K562 (cell line): ENCODE measurements at regions not wholly inside any gene's neighbourhood (a gene's known extent, or its start where the extent isn't known, plus 50 kb on each side); places are given as distances from the start of the nearest gene placed in this dataset.

Source experiments
- ATAC-seq: fragments of 200-7000 bp; cut with Tn5 transposase; 3 replicates; pipeline ENCODE4 v1.9.1; 2020; ENCODE audit warnings: moderate library complexity
- BruUV-seq: library from RNA; stranded (reverse); fragments of 400-500 nt; replicated peaks from 2 replicates; lab custom pipeline; 2021; lab: Mats Ljungman, UMichigan
- CTCF ChIA-PET: fragments of 300-600 bp; formaldehyde crosslinking; extraction: SDS; loops from one replicate; lab custom pipeline; 2021; ENCODE audit warnings: low intra/inter-chr PET ratio; lab: Yijun Ruan, JAX
- POLR2A ChIA-PET: fragments of 300-600, 350-650 bp; sonication (Branson Sonifier 250); formaldehyde crosslinking; extraction: SDS; loops from one replicate; lab custom pipeline; 2021; ENCODE audit warnings: antibody characterized with exemption, inconsistent platforms; lab: Yijun Ruan, JAX
- DNase-seq, 4 experiments: peaks; one replicate each; pipeline versions ENCODE4 v3.0.0 to v3.0.0-alpha.2; 2011 to 2018; ENCODE audit warnings: low spot score in 3 of 4, mixed read lengths in 3 of 4; ENCODE audit errors: extremely low read depth in 1 of 4
- FAIRE-seq: peaks from 2 replicates; lab custom pipeline; 2011; peaks lifted over from hg19 to GRCh38; lab: Jason Lieb, UNC
- H2AFZ ChIP-seq: 2 replicates; pipeline ENCODE4 v1.6.0; 2011; ENCODE audit warnings: low read depth, low read length, control low read depth, inconsistent platforms
- H3K27ac ChIP-seq: fragments of 200-600 bp; 3 replicates; pipeline ENCODE4 v1.8.0; 2011; ENCODE audit warnings: low read depth, mild to moderate bottlenecking, control low read depth, inconsistent platforms, low read length, moderate library complexity, mixed read lengths; ENCODE audit errors: extremely low read depth
- H3K27me3 ChIP-seq, 2 experiments: fragments of 300-600 bp in 1 of 2; 2 replicates in 1 of 2; 3 replicates in 1 of 2; pipeline versions ENCODE4 v1.6.0 to v1.8.0; 2011; ENCODE audit warnings: inconsistent platforms in 2 of 2, low read length in 2 of 2, mild to moderate bottlenecking in 1 of 2, mixed read lengths in 1 of 2, moderate library complexity in 1 of 2; ENCODE audit not compliant: control insufficient read depth in 2 of 2, insufficient read depth in 2 of 2
- H3K36me3 ChIP-seq: fragments of 300-600 bp; 3 replicates; pipeline ENCODE4 v1.8.0; 2011; ENCODE audit warnings: mild to moderate bottlenecking, low read length, inconsistent platforms; ENCODE audit not compliant: control insufficient read depth, insufficient read depth
- H3K4me1 ChIP-seq, 2 experiments: fragments of 200-600 bp in 1 of 2; replicated peaks in 1 of 2; 2 replicates in 1 of 2; 3 replicates in 1 of 2; pipeline versions ENCODE4 v1.5.1 to v1.8.0; 2011; ENCODE audit warnings: inconsistent platforms in 2 of 2, low read length in 2 of 2, mild to moderate bottlenecking in 1 of 2, mixed read lengths in 1 of 2, moderate library complexity in 1 of 2; ENCODE audit not compliant: control insufficient read depth in 2 of 2, insufficient read depth in 2 of 2
- H3K4me2 ChIP-seq: 2 replicates; pipeline ENCODE4 v1.6.1; 2011; ENCODE audit warnings: low read length, control low read depth, inconsistent platforms, mixed read lengths; ENCODE audit not compliant: insufficient read depth
- H3K4me3 ChIP-seq: fragments of 200-600 bp; sonication (generic), shearing (Covaris generic); 2 replicates; pipeline ENCODE4 v1.5.1; 2016; ENCODE audit warnings: control low read depth, inconsistent platforms
- H3K79me2 ChIP-seq: fragments of 200-600 bp; 3 replicates; pipeline ENCODE4 v1.8.0; 2011; ENCODE audit warnings: low read length, inconsistent platforms; ENCODE audit not compliant: control insufficient read depth, insufficient read depth
- H3K9ac ChIP-seq, 2 experiments: 2 replicates each; pipeline versions ENCODE4 v1.6.0 to v1.6.1; 2011; ENCODE audit warnings: low read depth in 2 of 2, low read length in 2 of 2, control low read depth in 1 of 2, inconsistent platforms in 1 of 2, mild to moderate bottlenecking in 1 of 2, mixed read lengths in 1 of 2; ENCODE audit not compliant: insufficient read depth in 1 of 2
- H3K9me1 ChIP-seq: one replicate; pipeline ENCODE4 v1.6.0; 2011; ENCODE audit warnings: inconsistent platforms, mild to moderate bottlenecking, low read length, moderate library complexity; ENCODE audit not compliant: control insufficient read depth, insufficient read depth
- H3K9me3 ChIP-seq: replicated peaks from 2 replicates; pipeline ENCODE4 v1.5.1; 2011; ENCODE audit warnings: low read depth, low read length, inconsistent platforms; ENCODE audit not compliant: control insufficient read depth, insufficient read depth
- H4K20me1 ChIP-seq: replicated peaks from 2 replicates; pipeline ENCODE4 v1.6.1; 2011; ENCODE audit warnings: low read length, inconsistent platforms, mixed read lengths; ENCODE audit not compliant: control insufficient read depth, insufficient read depth
- ASH1L ChIP-seq: fragments of 450-650 bp; IDR thresholded peaks from 2 replicates; pipeline ENCODE4 v1.6.1; 2018; ENCODE audit warnings: borderline replicate concordance, mild to moderate bottlenecking, low read depth; ENCODE audit not compliant: partially characterized antibody
- CBX1 ChIP-seq: sonication (generic); IDR thresholded peaks from 2 replicates; pipeline ENCODE4 v1.6.1; 2016; ENCODE audit warnings: antibody characterized with exemption, low read depth, mild to moderate bottlenecking
- CC2D1A ChIP-seq: fragments of 450-650 bp; IDR thresholded peaks from 2 replicates; pipeline ENCODE4 v1.6.1; 2017; ENCODE audit warnings: mild to moderate bottlenecking
- HDAC2 ChIP-seq: fragments of 450-650 bp; IDR thresholded peaks from 2 replicates; pipeline ENCODE4 v1.6.1; 2016; ENCODE audit warnings: mild to moderate bottlenecking
- MAFF ChIP-seq: IDR thresholded peaks from 2 replicates; pipeline ENCODE4 v1.6.1; 2012; ENCODE audit warnings: low read length, improper control_type of control experiment
- NFE2L1 ChIP-seq: fragments of 450-650 bp; IDR thresholded peaks from 2 replicates; pipeline ENCODE4 v1.6.1; 2016; ENCODE audit warnings: missing genetic modification characterization, low read depth, mild to moderate bottlenecking, missing compliant biosample characterization, moderate library complexity, borderline replicate concordance
- NR2C2 ChIP-seq, 2 experiments: fragments of 200-800 bp in 1 of 2; sonication (Bioruptor generic) in 1 of 2; sonication (generic) in 1 of 2; formaldehyde crosslinking in 1 of 2; IDR thresholded peaks; 2 replicates each; pipeline versions ENCODE4 v1.6.1 to v1.8.0; 2016 to 2022; ENCODE audit warnings: mild to moderate bottlenecking in 1 of 2, missing compliant biosample characterization in 1 of 2, missing genetic modification characterization in 1 of 2, missing genetic modification reagents in 1 of 2
- POLR2G ChIP-seq: fragments of 200-400 bp; formaldehyde crosslinking; IDR thresholded peaks from 2 replicates; pipeline ENCODE4 v1.6.1; 2017; ENCODE audit warnings: low read depth, mild to moderate bottlenecking, antibody characterized with exemption, low read length, moderate library complexity
- RFX1 ChIP-seq: fragments of 450-650 bp; IDR thresholded peaks from 2 replicates; pipeline ENCODE4 v1.6.1; 2016; ENCODE audit warnings: mild to moderate bottlenecking, moderate library complexity
- SMAD1 ChIP-seq: fragments of 150-350 bp; IDR thresholded peaks from 2 replicates; pipeline ENCODE4 v1.6.1; 2014; ENCODE audit warnings: low read length, low read depth; ENCODE audit not compliant: partially characterized antibody
- ZNF212 ChIP-seq: fragments of 450-650 bp; formaldehyde crosslinking; IDR thresholded peaks from 2 replicates; pipeline ENCODE4 v1.4.0; 2020; ENCODE audit warnings: mild to moderate bottlenecking
- ZNF444 ChIP-seq: fragments of 250-450 bp; sonication (Bioruptor Pico); IDR thresholded peaks from 2 replicates; pipeline ENCODE4 v1.4.0; 2020; ENCODE audit warnings: mild to moderate bottlenecking, moderate library complexity
- WGBS: fragments of 100-300 bp; shearing (Covaris generic); methylation state at CpG from one replicate; pipeline ENCODE4 v1.1.6; 2016; ENCODE audit warnings: low coverage, mixed read lengths; ENCODE audit not compliant: insufficient coverage; ENCODE audit errors: missing lambda C conversion rate; 5-methylcytosine and 5-hydroxymethylcytosine counted together
- in situ Hi-C: fragments of 300-500 bp; cut with MboI; formaldehyde crosslinking; loops from 4 replicates; pipeline ENCODE4 v1.15.0; 2018; ENCODE audit warnings: inconsistent platforms, mixed read lengths
- intact Hi-C: fragments of 100-400 bp; cut with micrococcal nuclease; formaldehyde crosslinking; loops from 2 replicates; pipeline ENCODE4 v1.14.2; 2022
- TF ChIP-seq, protein P1 (sequence below): fragments of 250-450 bp; sonication (Bioruptor Pico); IDR thresholded peaks from 2 replicates; pipeline ENCODE4 v1.5.0; 2020; ENCODE audit warnings: mild to moderate bottlenecking, borderline replicate concordance
- TF ChIP-seq, protein P2 (sequence below): fragments of 450-650 bp; formaldehyde crosslinking; IDR thresholded peaks from 2 replicates; pipeline ENCODE4 v1.4.0; 2020; ENCODE audit warnings: mild to moderate bottlenecking, mixed read lengths
- TF ChIP-seq, protein P3 (sequence below): fragments of 250-450 bp; sonication (Bioruptor Pico); IDR thresholded peaks from 2 replicates; pipeline ENCODE4 v1.9.0; 2021; ENCODE audit warnings: mild to moderate bottlenecking
- TF ChIP-seq, protein P4 (sequence below): sonication (generic); formaldehyde crosslinking; IDR thresholded peaks from 2 replicates; pipeline ENCODE4 v1.8.0; 2022; ENCODE audit warnings: missing genetic modification reagents, mild to moderate bottlenecking, moderate library complexity, borderline replicate concordance
- TF ChIP-seq, protein P5 (sequence below): sonication (generic); formaldehyde crosslinking; IDR thresholded peaks from 2 replicates; pipeline ENCODE4 v1.8.0; 2022; ENCODE audit warnings: mild to moderate bottlenecking, low read depth, missing genetic modification reagents

DNA sequence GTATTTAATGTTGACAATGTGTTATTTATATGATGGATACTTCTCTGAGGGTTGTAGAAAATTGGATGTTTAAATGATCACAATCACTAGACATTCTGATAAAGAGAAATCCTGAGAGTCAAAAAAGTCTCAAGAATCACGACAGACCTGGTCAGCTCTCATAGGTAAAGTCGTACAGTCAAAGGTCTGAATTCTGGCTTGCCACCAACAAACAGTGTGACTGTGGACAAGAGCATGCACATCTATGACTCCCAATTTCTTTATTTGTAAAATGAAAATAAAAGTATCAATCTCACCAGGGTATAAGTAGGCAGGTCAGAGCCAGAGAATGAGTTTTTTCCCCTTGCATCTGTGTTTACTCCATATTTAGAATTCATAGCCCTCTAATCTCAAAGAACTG, 556.7 kb downstream of the FAM181B start:
- intact Hi-C loops = no loop called here
- no peaks in the 10 kb centered on the region for H4K20me1 ChIP-seq
- TF ChIP-seq, protein P1, sequence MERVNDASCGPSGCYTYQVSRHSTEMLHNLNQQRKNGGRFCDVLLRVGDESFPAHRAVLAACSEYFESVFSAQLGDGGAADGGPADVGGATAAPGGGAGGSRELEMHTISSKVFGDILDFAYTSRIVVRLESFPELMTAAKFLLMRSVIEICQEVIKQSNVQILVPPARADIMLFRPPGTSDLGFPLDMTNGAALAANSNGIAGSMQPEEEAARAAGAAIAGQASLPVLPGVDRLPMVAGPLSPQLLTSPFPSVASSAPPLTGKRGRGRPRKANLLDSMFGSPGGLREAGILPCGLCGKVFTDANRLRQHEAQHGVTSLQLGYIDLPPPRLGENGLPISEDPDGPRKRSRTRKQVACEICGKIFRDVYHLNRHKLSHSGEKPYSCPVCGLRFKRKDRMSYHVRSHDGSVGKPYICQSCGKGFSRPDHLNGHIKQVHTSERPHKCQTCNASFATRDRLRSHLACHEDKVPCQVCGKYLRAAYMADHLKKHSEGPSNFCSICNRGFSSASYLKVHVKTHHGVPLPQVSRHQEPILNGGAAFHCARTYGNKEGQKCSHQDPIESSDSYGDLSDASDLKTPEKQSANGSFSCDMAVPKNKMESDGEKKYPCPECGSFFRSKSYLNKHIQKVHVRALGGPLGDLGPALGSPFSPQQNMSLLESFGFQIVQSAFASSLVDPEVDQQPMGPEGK (CRISPR knock-in tag) = no peak
- TF ChIP-seq, protein P2, sequence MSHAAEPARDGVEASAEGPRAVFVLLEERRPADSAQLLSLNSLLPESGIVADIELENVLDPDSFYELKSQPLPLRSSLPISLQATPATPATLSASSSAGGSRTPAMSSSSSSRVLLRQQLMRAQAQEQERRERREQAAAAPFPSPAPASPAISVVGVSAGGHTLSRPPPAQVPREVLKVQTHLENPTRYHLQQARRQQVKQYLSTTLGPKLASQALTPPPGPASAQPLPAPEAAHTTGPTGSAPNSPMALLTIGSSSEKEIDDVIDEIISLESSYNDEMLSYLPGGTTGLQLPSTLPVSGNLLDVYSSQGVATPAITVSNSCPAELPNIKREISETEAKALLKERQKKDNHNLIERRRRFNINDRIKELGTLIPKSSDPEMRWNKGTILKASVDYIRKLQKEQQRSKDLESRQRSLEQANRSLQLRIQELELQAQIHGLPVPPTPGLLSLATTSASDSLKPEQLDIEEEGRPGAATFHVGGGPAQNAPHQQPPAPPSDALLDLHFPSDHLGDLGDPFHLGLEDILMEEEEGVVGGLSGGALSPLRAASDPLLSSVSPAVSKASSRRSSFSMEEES (CRISPR knock-in tag) = no peak
- TF ChIP-seq, protein P3, sequence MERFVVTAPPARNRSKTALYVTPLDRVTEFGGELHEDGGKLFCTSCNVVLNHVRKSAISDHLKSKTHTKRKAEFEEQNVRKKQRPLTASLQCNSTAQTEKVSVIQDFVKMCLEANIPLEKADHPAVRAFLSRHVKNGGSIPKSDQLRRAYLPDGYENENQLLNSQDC (CRISPR knock-in tag) = no peak
- TF ChIP-seq ZNF212 (no peak), CC2D1A (no peak), ZNF444 (CRISPR knock-in tag) (no peak), POLR2G (no peak), NFE2L1 (tag) (no peak), MAFF (no peak), SMAD1 (no peak), ASH1L (no peak), NR2C2 (CRISPR knock-in tag; IDR thresholded peaks at IDR 0.05) (no peak), NR2C2 (tag; IDR thresholded peaks at IDR 0.05) (no peak), CBX1 (no peak), RFX1 (no peak), HDAC2 (no peak)
- TF ChIP-seq, protein P4, sequence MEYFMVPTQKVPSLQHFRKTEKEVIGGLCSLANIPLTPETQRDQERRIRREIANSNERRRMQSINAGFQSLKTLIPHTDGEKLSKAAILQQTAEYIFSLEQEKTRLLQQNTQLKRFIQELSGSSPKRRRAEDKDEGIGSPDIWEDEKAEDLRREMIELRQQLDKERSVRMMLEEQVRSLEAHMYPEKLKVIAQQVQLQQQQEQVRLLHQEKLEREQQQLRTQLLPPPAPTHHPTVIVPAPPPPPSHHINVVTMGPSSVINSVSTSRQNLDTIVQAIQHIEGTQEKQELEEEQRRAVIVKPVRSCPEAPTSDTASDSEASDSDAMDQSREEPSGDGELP (CRISPR knock-in tag) = no peak
- TF ChIP-seq, protein P5, sequence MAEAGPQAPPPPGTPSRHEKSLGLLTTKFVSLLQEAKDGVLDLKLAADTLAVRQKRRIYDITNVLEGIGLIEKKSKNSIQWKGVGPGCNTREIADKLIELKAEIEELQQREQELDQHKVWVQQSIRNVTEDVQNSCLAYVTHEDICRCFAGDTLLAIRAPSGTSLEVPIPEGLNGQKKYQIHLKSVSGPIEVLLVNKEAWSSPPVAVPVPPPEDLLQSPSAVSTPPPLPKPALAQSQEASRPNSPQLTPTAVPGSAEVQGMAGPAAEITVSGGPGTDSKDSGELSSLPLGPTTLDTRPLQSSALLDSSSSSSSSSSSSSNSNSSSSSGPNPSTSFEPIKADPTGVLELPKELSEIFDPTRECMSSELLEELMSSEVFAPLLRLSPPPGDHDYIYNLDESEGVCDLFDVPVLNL (CRISPR knock-in tag) = no peak

More for the DNA sequence above, 556.7 kb downstream of the FAM181B start:
- no peak overlapping the region for H3K27ac ChIP-seq
- H3K79me2 ChIP-seq = no peaks in the 10 kb centered on the region
- no peaks in the 10 kb centered on the region for H3K36me3 ChIP-seq
- H3K4me3 ChIP-seq = no peak overlapping the region
- no peaks in the 10 kb centered on the region for H3K9me3 ChIP-seq
- H3K9ac ChIP-seq = no peak overlapping the region
- no peak overlapping the region for H2AFZ ChIP-seq
- FAIRE-seq (no peak), DNase-seq (no peak), ATAC-seq (no peak)
- 0% methylated on average over 2 of the region's 2 CpGs for WGBS
- H3K27me3 ChIP-seq = no peaks in the 10 kb centered on the region
- in situ Hi-C loops = no loop called here
- no TSS peak for BruUV-seq
- H3K4me1 ChIP-seq = no peaks in the 10 kb centered on the region
- POLR2A ChIA-PET = no interaction called here
- no peaks in the 10 kb centered on the region for H3K9me1 ChIP-seq
- no peak overlapping the region for H3K4me2 ChIP-seq
- CTCF ChIA-PET = no interaction called here
